Epithelial cell of prostate (primary cell): ENCODE measurements at regions not wholly inside any gene's neighbourhood (a gene's known extent, or its start where the extent isn't known, plus 50 kb on each side); places are given as distances from the start of the nearest gene placed in this dataset.

Experiments used
- DNase-seq: peaks from one replicate; pipeline ENCODE4 v3.0.0-alpha.2; 2011; ENCODE audit warnings: low read depth, low spot score
- H3K27ac ChIP-seq: fragments of 450-650 bp; 2 replicates; pipeline ENCODE4 v1.5.1; 2017; ENCODE audit warnings: mild to moderate bottlenecking

DNA sequence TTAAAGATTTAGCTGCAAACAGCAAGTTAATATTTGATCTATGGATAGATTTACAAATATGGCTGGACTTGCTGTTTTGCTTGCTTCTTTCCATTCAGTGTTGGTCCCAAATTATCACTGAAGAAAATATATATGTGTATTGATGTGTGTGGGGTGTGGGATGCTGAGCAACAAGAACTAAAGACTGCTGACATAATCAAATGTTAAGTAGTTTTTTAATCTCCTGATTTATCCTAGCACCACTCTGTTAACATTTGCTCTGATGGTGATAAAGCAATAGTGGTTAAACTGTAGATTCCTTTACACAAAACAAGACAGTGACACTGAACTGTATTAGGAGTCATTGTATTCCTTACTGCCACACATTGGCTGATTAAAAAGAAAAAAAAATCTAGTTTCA is 1023.5 kb upstream of the B3GALT2 start:
- no peak for DNase-seq
- no peak overlapping the region for H3K27ac ChIP-seq

DNA sequence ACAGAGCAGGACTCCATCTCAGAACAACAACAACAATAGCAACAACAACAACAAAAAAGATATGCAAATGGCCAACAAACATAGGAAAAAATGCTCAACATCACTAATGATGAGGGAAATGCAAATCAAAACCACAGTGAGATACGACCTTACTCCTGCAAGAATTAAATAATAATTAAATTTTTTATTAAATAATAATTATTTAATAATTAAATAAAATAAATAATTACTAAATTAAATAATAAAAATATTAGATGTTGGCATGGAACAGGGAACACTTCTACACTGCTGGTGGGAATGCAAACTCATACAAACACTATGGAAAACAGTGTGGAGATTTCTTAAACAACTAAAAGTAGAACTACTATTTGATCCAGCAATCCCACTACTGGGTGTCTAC is 1022.3 kb upstream of the B3GALT2 start:
- no peak for DNase-seq
- H3K27ac ChIP-seq, result no peak overlapping the region

- no peak for DNase-seq
These were observed 1010.1 kb upstream of the B3GALT2 start for GRCh38 chr1:194196562-194196961.

DNA sequence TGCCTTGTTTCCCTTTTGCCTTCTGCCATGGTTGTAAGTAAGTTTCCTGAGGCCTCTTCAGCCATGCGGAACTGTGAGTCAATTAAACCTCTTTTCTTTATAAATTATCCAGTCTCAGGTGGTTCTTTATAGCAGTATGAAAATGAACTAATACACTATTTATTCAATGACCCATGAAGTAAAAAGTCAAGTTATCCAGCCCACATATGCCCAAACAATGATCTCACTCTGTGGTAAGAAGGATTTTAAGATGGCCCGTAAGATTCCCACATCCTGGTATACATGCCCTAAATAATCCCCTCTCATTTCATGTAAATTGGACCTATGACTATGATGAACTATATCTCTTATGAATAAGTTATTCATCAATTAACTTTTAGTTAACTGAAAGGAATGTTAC is 1008.3 kb upstream of the B3GALT2 start:
- no peak for DNase-seq

More at GRCh38 chr1:194196562-194196961, 1010.1 kb upstream of the B3GALT2 start:
- no peak overlapping the region for H3K27ac ChIP-seq

GRCh38 chr1:194184974-194185373 is 998.6 kb upstream of the B3GALT2 start:
- no peak for DNase-seq

More for the DNA sequence above, 1008.3 kb upstream of the B3GALT2 start:
- no peak overlapping the region for H3K27ac ChIP-seq

DNA sequence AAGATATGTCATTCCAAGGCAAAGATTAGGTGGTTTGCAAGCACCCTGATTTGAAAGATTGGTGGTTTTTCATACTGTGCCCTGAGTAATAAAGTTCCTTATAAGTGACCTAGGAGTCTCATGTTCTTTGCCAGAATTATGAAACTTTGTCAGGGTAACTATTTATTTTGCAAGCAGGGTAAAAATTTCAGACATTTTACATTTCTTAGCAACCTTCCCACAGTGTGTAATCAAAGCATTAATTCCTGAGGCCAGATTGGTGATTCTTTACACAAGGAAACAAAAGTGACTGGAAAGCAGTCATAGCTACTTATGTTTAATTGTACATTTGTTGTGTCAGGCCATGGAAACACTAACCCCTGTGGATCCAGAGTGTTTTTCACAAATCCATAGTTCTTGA is 998.0 kb upstream of the B3GALT2 start:
- no peak overlapping the region for H3K27ac ChIP-seq
- no peak for DNase-seq

More at GRCh38 chr1:194184974-194185373, 998.6 kb upstream of the B3GALT2 start:
- no peak overlapping the region for H3K27ac ChIP-seq

DNA sequence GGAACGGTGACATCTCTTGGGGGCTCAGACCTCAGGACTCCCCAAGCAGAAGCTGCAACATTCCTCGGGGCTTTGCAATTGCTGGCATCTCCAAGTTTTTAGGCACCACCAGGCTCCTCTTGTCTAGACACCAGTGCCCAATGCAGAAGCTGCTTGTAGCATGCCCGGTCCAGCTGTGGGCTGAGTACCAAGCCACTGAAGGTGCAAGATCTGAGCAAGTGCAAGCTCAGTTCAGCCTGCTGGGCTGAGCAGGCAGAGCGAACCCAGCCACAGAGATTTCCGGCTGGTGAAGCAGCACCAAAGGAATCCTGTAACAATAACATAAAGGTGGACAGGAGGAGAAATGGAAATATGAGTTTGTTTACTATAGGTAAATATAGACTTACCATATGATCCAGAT is 995.4 kb upstream of the B3GALT2 start:
- DNase-seq, result no peak
- H3K27ac ChIP-seq, result no peak overlapping the region

GRCh38 chr1:194176212-194176611 is 989.8 kb upstream of the B3GALT2 start:
- no peak overlapping the region for H3K27ac ChIP-seq
- DNase-seq, result no peak

DNA sequence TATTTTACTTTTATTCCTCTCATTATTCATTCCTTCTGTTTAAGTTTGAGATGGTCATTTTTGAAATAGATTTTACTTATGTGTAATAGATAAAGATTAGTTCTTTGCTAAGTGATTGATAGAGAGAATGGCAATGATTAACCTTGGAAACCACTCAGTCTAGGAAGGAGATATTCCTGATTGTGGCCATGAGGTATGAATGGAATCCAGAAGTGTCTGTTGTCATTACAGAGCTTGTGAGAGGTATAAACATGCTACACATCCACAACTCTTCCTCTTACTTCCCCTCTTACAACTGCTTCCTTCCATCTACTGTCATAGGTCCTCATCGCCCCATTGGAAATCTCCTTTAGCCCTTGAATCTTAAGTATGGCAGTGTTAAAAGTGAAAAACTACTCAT is 988.8 kb upstream of the B3GALT2 start:
- no peak overlapping the region for H3K27ac ChIP-seq

GRCh38 chr1:194174528-194174927 is 988.1 kb upstream of the B3GALT2 start:
- DNase-seq, result no peak
- no peak overlapping the region for H3K27ac ChIP-seq

More for the DNA sequence above, 988.8 kb upstream of the B3GALT2 start:
- DNase-seq, result no peak

- H3K27ac ChIP-seq, result no peak overlapping the region
- DNase-seq, result no peak
These were observed 985.2 kb upstream of the B3GALT2 start for GRCh38 chr1:194171596-194171995.

- no peak overlapping the region for H3K27ac ChIP-seq
- DNase-seq, result no peak
These were observed 981.7 kb upstream of the B3GALT2 start for GRCh38 chr1:194167956-194168640.

DNA sequence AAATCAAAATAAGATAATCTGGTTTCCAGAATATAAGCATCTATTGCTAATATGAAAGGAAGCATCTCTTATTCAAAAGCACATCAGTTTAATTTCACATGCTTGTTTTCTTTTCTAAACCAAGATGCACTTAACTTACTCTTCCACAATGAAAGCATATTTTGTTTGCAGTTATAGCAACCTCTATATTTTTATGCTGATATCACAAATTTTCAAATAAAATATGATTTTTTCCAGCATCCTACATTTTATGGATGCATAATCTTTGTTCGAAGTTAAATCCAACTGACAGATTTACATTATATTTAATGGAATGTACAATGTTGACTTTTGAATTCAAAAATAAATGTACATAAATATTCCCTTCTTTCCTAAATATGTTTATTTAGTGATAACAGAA is 978.3 kb upstream of the B3GALT2 start:
- no peak overlapping the region for H3K27ac ChIP-seq
- DNase-seq, result no peak

GRCh38 chr1:194161591-194161990 is 975.2 kb upstream of the B3GALT2 start:
- no peak for DNase-seq
- H3K27ac ChIP-seq, result no peak overlapping the region

DNA sequence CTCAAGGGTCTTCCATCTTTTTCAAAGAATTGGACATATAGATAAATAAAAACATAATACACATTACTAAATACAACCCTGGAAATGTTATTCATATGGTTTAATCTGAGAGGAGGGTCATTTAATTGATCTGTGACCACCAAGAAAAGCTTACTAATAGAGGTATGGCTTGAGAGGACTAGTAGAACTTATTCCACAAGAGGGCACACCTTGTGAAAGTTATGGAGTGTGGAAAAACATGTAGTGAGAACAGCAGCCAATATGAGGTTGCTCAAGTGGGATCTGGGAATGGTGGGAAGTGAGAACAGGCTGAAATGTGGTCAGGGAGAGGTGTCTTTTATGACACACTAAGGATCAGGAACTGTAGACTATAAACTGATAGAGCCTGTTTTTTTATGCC is 973.5 kb upstream of the B3GALT2 start:
- no peak overlapping the region for H3K27ac ChIP-seq
- DNase-seq, result no peak

DNA sequence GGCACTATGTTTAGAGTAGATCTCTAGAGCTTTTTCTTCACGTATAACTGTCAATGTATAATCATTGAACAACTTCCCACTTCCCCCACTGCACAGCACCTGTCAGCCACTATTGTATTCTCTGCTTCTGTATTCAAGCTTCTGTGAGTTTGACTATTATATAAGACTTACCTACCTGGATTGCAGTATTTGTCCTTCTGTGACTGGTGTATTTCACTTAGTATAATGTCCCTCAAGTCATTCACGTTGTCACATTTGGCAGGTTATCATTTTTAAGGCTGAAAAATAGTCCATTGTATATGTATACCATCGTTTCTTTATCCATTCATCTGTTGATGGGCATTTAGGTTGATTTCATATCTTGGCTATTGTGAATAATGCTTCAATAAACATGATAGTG is 969.5 kb upstream of the B3GALT2 start:
- H3K27ac ChIP-seq, result no peak overlapping the region
- no peak for DNase-seq

DNA sequence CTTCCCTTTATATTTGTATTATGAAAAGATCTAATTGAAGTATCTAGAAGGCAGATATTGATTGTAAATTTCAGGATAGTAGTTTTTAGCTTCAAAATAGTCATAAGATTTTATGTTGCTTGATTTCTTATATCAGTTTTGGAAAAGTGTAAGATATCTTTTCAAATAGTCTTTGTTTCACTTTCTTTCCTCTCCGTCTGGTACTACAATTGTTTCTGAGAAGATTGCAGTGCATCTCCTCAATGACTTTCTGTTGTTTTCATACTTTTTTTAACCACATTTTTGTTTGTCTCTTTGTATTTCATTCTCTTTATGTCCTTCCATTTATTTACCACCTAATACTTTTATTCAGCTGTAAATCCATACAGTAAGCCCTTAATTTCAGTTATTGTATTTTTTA is 964.6 kb upstream of the B3GALT2 start:
- H3K27ac ChIP-seq, result no peak overlapping the region
- DNase-seq, result no peak

DNA sequence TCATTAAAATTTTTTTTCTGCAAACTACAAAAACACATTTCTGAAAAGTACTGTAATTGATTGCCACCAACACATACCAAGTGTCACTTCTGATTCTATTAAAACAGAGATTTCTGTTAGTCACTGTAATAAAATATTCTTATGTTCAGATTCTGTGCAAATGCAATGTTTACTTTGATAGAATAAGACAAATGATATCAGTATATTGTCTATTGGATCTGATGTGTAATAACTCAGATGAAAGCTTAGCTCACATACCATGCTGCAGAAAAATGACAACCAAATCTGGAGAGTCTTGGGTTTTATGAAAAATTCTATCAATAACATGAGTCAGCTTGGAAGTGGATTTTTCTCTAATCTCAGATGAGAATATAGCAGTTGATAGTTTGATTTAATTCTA is 963.8 kb upstream of the B3GALT2 start:
- DNase-seq, result no peak
- no peak overlapping the region for H3K27ac ChIP-seq

DNA sequence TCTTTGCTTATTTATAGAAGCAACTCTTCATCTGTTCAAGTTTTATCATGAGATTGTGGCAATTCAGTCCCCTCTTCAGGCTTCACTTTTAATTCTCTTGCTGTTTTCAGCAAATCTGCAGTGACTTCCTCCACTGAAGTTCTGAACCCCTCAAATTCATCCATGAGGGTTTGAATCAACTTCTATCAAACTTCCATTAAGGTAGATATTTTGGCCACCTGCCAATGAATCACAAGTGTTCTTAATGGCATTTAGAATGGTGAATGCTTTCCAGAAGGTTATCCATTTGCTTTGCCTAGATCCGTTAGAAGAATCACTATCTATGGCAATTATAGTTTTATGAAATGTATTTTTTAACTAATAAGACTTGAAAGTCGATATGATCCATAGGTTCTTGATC is 946.7 kb upstream of the B3GALT2 start:
- DNase-seq, result no peak
- H3K27ac ChIP-seq, result no peak overlapping the region

- no peak for DNase-seq
- no peak overlapping the region for H3K27ac ChIP-seq
These were observed 931.7 kb upstream of the B3GALT2 start for GRCh38 chr1:194118086-194118485.

GRCh38 chr1:194117582-194117981 is 931.2 kb upstream of the B3GALT2 start:
- no peak for DNase-seq
- no peak overlapping the region for H3K27ac ChIP-seq

DNA sequence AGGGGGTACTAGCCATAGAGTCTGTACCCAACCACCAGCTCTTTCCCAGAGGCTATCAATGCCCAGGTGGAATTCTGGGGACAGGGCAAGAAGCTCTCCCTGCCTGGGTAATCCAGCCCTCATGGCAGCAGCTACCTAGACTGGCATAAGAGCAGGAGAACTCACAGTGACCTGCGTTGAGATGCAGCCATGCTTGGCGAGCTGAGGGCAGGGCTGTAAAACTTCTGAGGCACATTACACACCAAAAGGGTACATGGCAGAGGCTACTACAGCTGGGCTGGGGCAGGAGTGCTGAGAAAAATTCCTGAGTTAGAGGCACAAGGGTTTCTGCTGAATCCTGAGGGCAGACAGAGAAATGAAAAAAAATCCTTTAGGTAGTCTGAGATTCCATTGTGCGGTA is 927.9 kb upstream of the B3GALT2 start:
- no peak for DNase-seq
- H3K27ac ChIP-seq, result no peak overlapping the region

GRCh38 chr1:194105381-194105780 is 919.0 kb upstream of the B3GALT2 start:
- no peak for DNase-seq
- H3K27ac ChIP-seq, result no peak overlapping the region
